ENCODE measurements at regions not wholly inside any gene's neighbourhood (a gene's known extent, or its start where the extent isn't known, plus 50 kb on each side); places are given as distances from the start of the nearest gene placed in this dataset.
"Not testable (repeated sequence)": the region's sequence is repeated elsewhere in the genome, so short reads cannot be mapped to it uniquely, and the experiment has no call there.

DNA sequence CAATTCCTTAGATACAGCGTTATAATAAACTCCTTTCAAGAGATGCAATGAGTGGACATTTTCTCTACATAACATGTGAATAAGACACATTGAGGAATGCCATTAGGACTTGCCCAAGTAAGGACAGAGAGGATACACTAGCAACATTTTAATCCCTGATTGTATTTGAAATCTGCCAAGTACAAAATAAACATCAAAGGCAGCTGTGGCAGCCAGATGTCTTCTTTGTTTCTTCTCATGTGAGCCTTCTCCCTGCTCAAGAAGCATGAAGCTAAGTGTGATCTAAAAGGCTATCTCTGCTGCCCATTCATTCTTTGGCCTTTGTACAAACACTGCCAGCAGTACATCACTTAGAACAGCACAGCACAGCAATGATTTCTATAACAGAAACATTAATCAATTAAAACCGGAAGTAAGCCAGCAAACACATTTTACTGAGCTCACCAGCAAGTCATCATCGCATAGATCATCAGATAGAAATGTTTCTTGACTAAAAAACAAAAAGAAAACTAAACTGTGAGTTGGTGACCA lies 364.0 kb downstream of the CNTN6 start:
- Histone ChIP-seq H3K4me3 (ENCODE audit: low read length) (no peak overlapping the region), H3K27ac (ENCODE audit: low read depth, low read length) (no peak overlapping the region), H3K9me3 (ENCODE audit: insufficient read depth, low read depth, low read length) (no peaks in the 10 kb centered on the region), H3K36me3 (ENCODE audit: insufficient read depth, low read length) (no peaks in the 10 kb centered on the region), H3K4me1 (ENCODE audit: insufficient read depth, low read length) (no peaks in the 10 kb centered on the region), H3K27me3 (ENCODE audit: insufficient read depth, low read length) (no peaks in the 10 kb centered on the region), H3K9ac (ENCODE audit: low read depth, low read length) (no peak overlapping the region)
- 81% methylated on average over 2 of the region's 3 CpGs for WGBS

DNA sequence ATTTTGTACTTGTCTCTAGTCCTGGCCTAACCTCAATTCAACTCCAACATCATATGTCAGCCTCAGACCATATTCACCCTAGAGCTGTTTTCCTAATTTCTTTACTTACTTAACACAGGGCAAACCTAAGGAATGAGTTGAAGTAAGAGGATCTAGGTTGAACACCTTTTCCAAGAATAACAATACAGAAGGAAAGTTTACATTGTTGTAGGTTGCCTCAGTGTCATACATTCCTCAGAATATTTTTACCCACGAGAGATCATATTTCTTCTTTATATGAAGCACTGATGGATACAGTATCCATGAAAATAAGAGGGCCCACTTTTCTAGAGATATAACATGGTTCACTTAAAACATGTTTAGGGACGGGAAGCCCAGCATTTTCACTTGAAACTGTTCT lies 369.5 kb downstream of the CNTN6 start:
- Histone ChIP-seq H3K9ac (ENCODE audit: low read depth, low read length) (no peak overlapping the region), H3K27me3 (ENCODE audit: insufficient read depth, low read length) (no peaks in the 10 kb centered on the region), H3K27ac (ENCODE audit: low read depth, low read length) (no peak overlapping the region), H3K9me3 (ENCODE audit: insufficient read depth, low read depth, low read length) (peaks cover 8% of the 10 kb centered on the region; the same call in 1 of the 2 replicates), H3K4me1 (ENCODE audit: insufficient read depth, low read length) (no peaks in the 10 kb centered on the region), H3K36me3 (ENCODE audit: insufficient read depth, low read length) (no peaks in the 10 kb centered on the region), H3K4me3 (ENCODE audit: low read length) (no peak overlapping the region)
- 82% methylated on average over 1 of the region's 2 CpGs for WGBS

DNA sequence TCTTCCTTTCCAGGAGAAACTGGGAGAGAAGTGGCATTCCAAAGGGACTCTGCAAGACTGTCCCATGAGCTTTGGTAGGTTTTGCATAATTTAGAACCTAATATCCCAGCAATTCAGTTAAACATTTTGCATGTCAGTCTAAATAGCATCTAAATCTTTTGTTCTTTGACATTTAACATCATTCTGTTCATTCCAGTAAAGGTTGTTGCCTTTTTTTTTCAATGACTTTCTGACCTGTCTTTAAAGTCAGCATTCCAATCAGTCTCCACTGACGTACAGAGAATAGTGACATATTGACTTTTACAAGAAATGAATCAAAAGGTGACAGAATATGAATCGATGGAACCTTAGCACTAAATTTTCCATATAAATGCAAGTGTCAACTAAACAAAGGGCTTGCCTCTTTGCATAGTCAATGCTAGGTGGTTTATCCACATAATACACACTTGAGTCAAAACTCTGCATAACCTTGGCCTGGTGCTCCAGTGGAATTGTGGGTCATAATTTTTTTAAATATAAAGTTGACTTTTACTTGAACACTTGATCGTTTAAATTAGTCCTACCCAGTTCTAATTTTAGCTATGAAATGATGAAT lies 370.1 kb downstream of the CNTN6 start:
- WGBS, result 88% methylated on average over 2 of the region's 3 CpGs
- Histone ChIP-seq H3K9me3 (ENCODE audit: insufficient read depth, low read depth, low read length) (peaks cover 8% of the 10 kb centered on the region; the same call in 1 of the 2 replicates), H3K27ac (ENCODE audit: low read depth, low read length) (no peak overlapping the region)

DNA sequence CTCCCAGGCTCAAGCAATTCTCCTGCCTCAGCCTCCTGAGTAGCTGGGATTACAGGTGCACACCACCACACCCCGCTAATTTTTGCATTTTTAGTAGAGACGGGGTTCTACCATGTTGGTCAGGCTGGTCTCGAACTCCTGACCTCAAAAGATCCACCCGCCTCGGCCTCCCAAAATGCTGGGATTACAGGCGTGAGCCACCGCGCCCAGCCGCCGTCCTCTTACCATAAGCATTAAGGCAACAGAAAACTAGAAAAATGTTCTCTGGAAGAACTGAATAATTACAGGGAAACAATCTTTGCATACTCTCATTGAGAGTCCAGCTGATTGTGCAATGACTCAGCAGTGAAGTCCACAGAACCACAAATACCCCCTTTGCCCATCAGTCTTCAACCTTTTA lies 372.3 kb downstream of the CNTN6 start:
- WGBS, result 84% methylated on average over 10 of the region's 10 CpGs
- not testable (repeated sequence) for H3K27me3 ChIP-seq (ENCODE audit: insufficient read depth, low read length); H3K27ac ChIP-seq (ENCODE audit: low read depth, low read length); H3K4me3 ChIP-seq (ENCODE audit: low read length); H3K9me3 ChIP-seq (ENCODE audit: insufficient read depth, low read depth, low read length); H3K9ac ChIP-seq (ENCODE audit: low read depth, low read length); H3K36me3 ChIP-seq (ENCODE audit: insufficient read depth, low read length); H3K4me1 ChIP-seq (ENCODE audit: insufficient read depth, low read length)

More for the DNA sequence above, 370.1 kb downstream of the CNTN6 start:
- Histone ChIP-seq H3K9ac (ENCODE audit: low read depth, low read length) (no peak overlapping the region), H3K27me3 (ENCODE audit: insufficient read depth, low read length) (no peaks in the 10 kb centered on the region), H3K36me3 (ENCODE audit: insufficient read depth, low read length) (no peaks in the 10 kb centered on the region), H3K4me3 (ENCODE audit: low read length) (no peak overlapping the region), H3K4me1 (ENCODE audit: insufficient read depth, low read length) (no peaks in the 10 kb centered on the region)

DNA sequence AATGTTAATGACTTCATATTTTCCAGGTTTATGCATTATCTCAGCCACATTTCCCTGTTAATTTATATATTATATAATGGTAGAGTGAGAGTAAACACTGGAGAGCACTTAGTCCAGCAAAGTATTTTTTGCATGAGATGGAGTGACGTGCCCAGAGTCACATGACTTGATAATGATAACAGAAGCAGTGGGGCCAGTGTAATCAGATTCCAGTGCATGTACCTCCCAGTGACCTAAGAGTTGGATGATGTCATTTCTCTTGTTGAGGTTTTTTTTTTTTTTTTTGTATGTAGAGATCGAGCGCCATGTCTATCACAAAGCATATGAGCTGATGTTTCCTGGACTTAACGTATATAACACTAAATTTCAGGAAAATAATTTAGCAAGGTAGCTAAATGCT lies 375.3 kb downstream of the CNTN6 start:
- Histone ChIP-seq H3K9me3 (ENCODE audit: insufficient read depth, low read depth, low read length) (peaks cover 8% of the 10 kb centered on the region; the same call in 1 of the 2 replicates), H3K4me1 (ENCODE audit: insufficient read depth, low read length) (no peaks in the 10 kb centered on the region), H3K27me3 (ENCODE audit: insufficient read depth, low read length) (no peaks in the 10 kb centered on the region), H3K27ac (ENCODE audit: low read depth, low read length) (no peak overlapping the region), H3K4me3 (ENCODE audit: low read length) (no peak overlapping the region), H3K36me3 (ENCODE audit: insufficient read depth, low read length) (no peaks in the 10 kb centered on the region), H3K9ac (ENCODE audit: low read depth, low read length) (no peak overlapping the region)
- 78% methylated on average over 1 of the region's 4 CpGs for WGBS

DNA sequence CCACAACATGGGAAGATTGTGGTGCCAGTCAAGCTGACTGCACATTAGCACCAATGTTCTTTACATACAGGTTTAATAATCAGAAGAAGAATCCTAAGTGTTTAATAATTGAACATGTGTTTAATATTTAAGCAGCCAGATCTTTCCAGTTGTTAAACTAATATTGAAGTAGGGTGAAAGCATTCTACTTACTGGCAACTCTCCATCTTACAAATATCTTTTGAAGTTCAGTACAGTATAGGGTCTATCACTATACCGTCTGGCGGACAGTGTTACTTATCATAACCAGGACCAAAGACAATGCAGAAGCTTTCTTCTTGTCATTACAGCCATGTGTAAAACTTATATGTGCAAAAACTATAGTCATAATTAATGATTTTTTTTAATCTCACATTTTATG lies 376.4 kb downstream of the CNTN6 start:
- Histone ChIP-seq H3K27me3 (ENCODE audit: insufficient read depth, low read length) (no peaks in the 10 kb centered on the region), H3K4me3 (ENCODE audit: low read length) (no peak overlapping the region), H3K36me3 (ENCODE audit: insufficient read depth, low read length) (no peaks in the 10 kb centered on the region), H3K9ac (ENCODE audit: low read depth, low read length) (no peak overlapping the region), H3K9me3 (ENCODE audit: insufficient read depth, low read depth, low read length) (peaks cover 3% of the 10 kb centered on the region; the same call in 1 of the 2 replicates), H3K4me1 (ENCODE audit: insufficient read depth, low read length) (no peaks in the 10 kb centered on the region), H3K27ac (ENCODE audit: low read depth, low read length) (no peak overlapping the region)
- WGBS, result 94% methylated on average over 2 of the region's 2 CpGs

DNA sequence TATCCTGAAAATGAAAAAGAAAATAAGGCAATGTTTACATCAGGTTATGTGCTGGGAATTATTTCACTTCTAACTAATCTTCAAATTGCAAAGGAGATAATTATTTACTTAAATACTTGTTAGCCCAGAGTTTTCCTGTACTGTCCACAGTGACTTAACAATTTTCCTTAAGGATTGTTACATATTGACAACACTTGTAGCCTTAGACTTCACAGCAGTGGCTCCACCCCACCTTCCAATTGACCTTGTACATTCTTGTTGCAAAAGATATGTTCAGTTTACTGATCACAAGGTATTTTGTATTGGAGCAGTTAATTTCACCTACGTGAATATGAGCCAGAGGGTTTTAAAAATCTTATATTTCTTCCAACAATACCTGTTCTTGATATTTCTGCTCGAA lies 376.9 kb downstream of the CNTN6 start:
- H3K27me3 ChIP-seq (ENCODE audit: insufficient read depth, low read length), result no peaks in the 10 kb centered on the region
- no peak overlapping the region for H3K27ac ChIP-seq (ENCODE audit: low read depth, low read length)
- no peaks in the 10 kb centered on the region; the same call in 1 of the 2 replicates for H3K9me3 ChIP-seq (ENCODE audit: insufficient read depth, low read depth, low read length)
- no peak overlapping the region for H3K9ac ChIP-seq (ENCODE audit: low read depth, low read length)
- H3K36me3 ChIP-seq (ENCODE audit: insufficient read depth, low read length), result no peaks in the 10 kb centered on the region
- 74% methylated on average over 2 of the region's 2 CpGs for WGBS
- H3K4me1 ChIP-seq (ENCODE audit: insufficient read depth, low read length), result no peaks in the 10 kb centered on the region
- H3K4me3 ChIP-seq (ENCODE audit: low read length), result no peak overlapping the region

DNA sequence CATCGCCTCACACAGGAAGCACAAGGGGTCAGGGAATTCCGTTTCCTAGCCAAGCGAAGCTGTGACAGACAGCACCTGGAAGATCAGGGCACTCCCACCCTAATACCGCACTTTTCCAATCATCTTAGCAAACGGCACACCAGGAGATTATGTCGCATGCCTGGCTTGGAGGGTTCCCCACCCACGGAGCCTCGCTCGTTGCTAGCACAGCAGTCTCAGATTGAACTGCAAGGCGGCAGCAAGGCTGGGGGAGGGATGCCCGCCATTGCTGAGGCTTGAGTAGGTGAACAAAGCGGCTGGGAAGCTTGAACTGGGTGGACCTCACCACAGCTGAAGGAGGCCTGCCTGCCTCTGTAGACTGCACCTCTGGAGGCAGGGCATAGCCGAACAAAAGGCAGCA lies 384.8 kb downstream of the CNTN6 start:
- no peaks in the 10 kb centered on the region for H3K27me3 ChIP-seq (ENCODE audit: insufficient read depth, low read length)
- no peak overlapping the region for H3K4me3 ChIP-seq (ENCODE audit: low read length)
- H3K4me1 ChIP-seq (ENCODE audit: insufficient read depth, low read length), result no peaks in the 10 kb centered on the region
- H3K27ac ChIP-seq (ENCODE audit: low read depth, low read length), result no peak overlapping the region
- 92% methylated on average over 13 of the region's 13 CpGs for WGBS
- H3K36me3 ChIP-seq (ENCODE audit: insufficient read depth, low read length), result no peaks in the 10 kb centered on the region
- H3K9ac ChIP-seq (ENCODE audit: low read depth, low read length), result no peak overlapping the region
- H3K9me3 ChIP-seq (ENCODE audit: insufficient read depth, low read depth, low read length), result no peaks in the 10 kb centered on the region; the same call in none of the 2 replicates

DNA sequence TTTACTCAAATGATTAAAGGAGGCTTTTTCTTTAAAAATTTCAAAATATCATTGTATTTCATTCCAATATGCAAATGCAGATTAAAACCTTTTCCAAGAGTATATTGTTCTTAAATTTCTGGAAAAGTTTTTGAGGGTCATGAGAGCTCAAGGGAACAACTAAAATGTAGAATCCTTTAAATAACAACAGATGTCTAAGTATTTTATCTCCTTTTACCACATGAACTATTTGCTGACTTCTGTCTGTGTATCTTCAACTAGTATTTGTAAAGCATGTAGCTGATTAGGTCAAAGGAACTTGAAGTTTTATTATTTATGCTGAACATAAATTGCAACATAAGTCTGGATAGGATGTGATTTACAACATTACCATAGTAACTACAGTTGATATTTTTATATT lies 402.6 kb downstream of the CNTN6 start:
- H3K9ac ChIP-seq (ENCODE audit: low read depth, low read length), result no peak overlapping the region
- peaks cover 7% of the 10 kb centered on the region; the same call in 1 of the 2 replicates for H3K9me3 ChIP-seq (ENCODE audit: insufficient read depth, low read depth, low read length)
- no peaks in the 10 kb centered on the region for H3K27me3 ChIP-seq (ENCODE audit: insufficient read depth, low read length)
- no peaks in the 10 kb centered on the region for H3K4me1 ChIP-seq (ENCODE audit: insufficient read depth, low read length)
- no peak overlapping the region for H3K27ac ChIP-seq (ENCODE audit: low read depth, low read length)
- H3K36me3 ChIP-seq (ENCODE audit: insufficient read depth, low read length), result no peaks in the 10 kb centered on the region
- no peak overlapping the region for H3K4me3 ChIP-seq (ENCODE audit: low read length)

DNA sequence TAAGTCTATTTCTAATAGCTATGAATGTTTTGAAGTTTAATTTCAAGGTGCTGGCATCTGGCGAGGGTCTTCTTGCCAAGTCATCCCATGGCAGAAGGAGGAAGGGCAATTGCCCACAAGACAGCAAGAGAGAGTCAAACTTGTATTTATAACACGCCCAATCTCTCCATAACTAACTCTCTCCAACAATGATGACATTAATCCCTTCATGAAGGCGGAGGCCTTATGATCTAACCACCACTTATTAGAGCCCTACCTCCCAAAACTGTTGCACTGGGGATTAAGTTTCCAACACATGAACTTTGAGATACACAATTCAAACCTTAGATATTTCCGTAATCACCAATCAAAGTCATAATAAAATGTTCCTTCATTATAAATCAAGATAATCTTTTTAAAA lies 406.9 kb downstream of the CNTN6 start:
- WGBS, result 58% methylated on average over 4 of the region's 4 CpGs
- Histone ChIP-seq H3K9me3 (ENCODE audit: insufficient read depth, low read depth, low read length) (0 out of 2 replicates have a peak, but pooled peaks cover 7% of the 10 kb centered on the region), H3K36me3 (ENCODE audit: insufficient read depth, low read length) (no peaks in the 10 kb centered on the region), H3K9ac (ENCODE audit: low read depth, low read length) (no peak overlapping the region), H3K4me1 (ENCODE audit: insufficient read depth, low read length) (peaks cover 21% of the 10 kb centered on the region), H3K27ac (ENCODE audit: low read depth, low read length) (no peak overlapping the region), H3K27me3 (ENCODE audit: insufficient read depth, low read length) (no peaks in the 10 kb centered on the region), H3K4me3 (ENCODE audit: low read length) (no peak overlapping the region)

DNA sequence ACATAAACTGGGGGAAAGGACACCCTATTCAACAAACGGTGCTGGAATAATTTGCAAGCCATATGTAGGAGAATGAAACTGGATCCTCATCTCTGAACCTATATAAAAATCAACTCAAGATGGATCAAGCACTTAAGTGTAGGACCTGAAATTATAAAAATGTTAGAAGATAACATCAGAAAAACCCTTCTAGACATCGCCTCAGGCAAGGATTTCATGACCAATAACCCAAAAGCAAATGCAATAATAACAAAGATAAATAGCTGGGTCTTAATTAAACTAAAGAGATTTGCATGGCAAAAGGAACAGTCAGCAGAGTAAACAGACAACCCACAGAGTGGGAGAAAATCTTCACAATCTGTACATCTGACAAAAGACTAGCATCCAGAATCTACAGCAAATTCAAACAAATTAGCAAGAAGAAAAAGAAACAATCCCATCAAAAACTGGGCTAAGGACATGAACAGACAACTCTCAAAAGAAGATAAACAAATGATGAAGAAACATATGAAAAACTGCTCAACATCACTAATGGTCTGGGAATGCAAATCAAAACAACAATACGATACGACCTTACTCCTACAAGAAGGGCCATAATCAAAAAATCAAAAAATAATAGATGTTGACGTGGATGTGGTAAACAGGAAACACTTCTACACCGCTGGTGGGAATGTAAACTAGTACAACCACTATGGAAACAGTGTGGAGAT lies 408.7 kb downstream of the CNTN6 start:
- Histone ChIP-seq H3K27ac (ENCODE audit: low read depth, low read length) (no peak overlapping the region), H3K27me3 (ENCODE audit: insufficient read depth, low read length) (no peaks in the 10 kb centered on the region), H3K4me1 (ENCODE audit: insufficient read depth, low read length) (peaks cover 37% of the 10 kb centered on the region), H3K9ac (ENCODE audit: low read depth, low read length) (no peak overlapping the region), H3K4me3 (ENCODE audit: low read length) (no peak overlapping the region), H3K36me3 (ENCODE audit: insufficient read depth, low read length) (no peaks in the 10 kb centered on the region), H3K9me3 (ENCODE audit: insufficient read depth, low read depth, low read length) (no peaks in the 10 kb centered on the region)
- 77% methylated on average over 4 of the region's 6 CpGs for WGBS

All from HUES64 (cell line).